NCI-H2227 (cell line): ENCODE measurements at regions not wholly inside any gene's neighbourhood (a gene's known extent, or its start where the extent isn't known, plus 50 kb on each side); places are given as distances from the start of the nearest gene placed in this dataset.
"Not testable (repeated sequence)": the region's sequence is repeated elsewhere in the genome, so short reads cannot be mapped to it uniquely, and the experiment has no call there.

Source experiments
- DNase-seq: peaks from one replicate; lab custom pipeline; 2025; ENCODE audit not compliant: unreplicated experiment; lab: John Stamatoyannopoulos, UW

DNA sequence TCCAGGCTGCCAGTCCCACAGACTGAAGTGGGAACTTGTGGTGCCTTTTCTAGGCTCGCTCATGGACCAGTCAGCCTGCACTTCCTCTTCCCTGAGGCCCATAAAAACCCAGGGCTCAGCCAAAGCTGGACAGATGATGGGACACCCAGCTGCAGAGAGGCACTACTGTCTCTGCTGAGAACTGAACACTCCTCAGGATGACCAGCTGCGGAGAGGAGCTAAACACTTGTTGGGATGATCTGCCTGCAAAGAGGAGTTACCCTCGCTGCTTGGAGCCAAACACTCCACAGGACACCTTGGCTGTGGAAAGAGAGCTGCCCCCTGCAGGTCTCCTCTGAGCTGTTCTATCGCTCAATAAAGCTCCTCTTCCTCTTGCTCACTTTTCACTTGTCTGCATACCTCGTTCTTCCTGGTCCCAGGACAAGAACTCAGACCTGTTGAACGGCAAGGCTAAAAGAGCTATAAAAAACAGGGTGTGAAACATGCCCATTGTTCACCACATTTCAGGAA is 465.5 kb downstream of the GUCY1A2 start:
- no peak for DNase-seq

DNA sequence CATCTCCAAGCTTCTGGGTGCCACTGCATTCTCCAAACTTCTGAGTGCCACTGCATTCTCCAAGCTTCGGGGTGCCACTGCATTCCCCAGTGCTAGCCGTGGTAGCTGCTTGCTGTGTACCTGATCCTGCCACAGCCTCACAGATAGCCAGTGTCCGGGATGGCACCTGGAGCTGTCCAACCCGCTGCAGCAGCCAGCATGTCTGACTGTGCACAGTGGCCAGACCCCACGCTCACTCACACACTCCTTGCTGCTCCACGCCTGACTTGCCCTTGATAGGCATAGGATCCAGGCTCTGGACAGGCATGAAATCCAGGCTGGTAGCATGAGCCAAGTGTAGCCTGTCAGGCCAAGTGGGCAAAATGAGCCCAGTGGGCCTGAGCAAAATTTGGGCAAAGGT is 465.0 kb downstream of the GUCY1A2 start:
- DNase-seq = no peak

DNA sequence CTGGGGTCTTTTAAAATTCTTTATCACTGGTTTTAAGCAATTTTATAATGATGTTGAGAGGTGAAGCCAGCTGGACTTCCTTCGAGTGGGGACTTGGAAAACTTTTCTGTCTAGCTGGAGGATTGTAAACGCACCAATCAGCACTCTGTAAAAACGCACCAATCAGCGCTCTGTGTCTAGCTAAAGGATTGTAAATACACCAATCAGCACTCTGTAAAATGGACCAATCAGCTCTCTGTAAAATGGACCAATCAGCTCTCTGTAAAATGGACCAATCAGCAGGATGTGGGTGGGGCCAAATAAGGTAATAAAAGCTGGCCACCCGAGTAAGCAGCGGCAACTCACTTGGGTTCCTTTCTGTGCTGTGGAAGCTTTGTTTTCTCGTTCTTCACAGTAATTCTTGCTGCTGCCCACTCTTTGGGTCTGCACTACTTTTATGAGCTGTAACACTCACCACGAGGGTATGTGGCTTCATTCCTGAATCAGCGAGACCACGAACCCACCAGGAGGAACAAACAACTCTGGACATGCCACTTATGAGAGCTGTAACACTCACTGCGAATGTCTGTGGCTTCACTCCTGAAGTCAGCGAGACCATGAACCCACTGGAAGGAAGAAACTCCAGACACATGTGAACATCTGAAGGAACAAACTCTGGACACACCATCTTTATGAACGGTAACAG is 462.6 kb downstream of the GUCY1A2 start:
- DNase-seq = not testable (repeated sequence)

GRCh38 chr11:106565326-106565725 is 452.9 kb downstream of the GUCY1A2 start:
- DNase-seq = no peak

DNA sequence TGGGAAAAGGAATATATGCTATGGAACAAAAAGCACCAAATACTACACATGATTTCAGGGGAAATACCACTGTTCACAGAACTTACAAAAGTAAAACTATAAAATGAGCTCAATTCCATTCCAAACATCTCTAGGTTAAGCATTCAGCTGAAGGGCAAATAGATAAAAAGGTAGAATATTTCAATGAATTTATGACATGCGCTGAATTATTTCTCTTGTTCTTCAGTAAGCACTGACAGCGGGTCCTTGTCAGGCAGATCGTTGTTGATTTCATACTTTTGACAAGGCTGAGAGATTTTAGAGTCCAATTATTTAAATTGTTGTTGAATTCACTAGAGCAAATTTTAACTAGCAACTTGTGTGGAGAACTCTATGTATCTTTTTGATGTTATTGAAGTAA is 449.6 kb downstream of the GUCY1A2 start:
- no peak for DNase-seq

- DNase-seq = not testable (repeated sequence)
Measured at GRCh38 chr11:106577384-106577783, 440.9 kb downstream of the GUCY1A2 start.

DNA sequence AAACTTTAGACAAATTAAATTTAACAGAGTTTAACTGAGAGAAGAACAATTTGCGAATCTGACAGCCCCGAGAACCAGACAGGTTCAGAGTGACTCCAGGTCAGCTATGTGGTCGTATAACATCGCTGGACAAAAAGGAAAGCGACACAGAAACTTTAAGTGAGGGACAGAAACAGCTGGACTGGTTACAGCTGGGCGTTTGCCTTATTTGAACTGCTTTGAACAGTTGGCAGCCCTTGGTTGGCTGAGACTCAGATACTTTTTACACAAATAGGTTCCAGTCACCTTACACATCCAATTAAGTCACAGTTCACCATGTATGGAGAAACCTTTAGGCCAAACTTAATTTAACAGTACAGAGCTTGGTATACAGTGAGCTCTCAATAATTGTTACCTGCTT is 436.9 kb downstream of the GUCY1A2 start:
- no peak for DNase-seq

GRCh38 chr11:106585061-106585460 is 433.2 kb downstream of the GUCY1A2 start:
- no peak for DNase-seq

- no peak for DNase-seq
Measured at GRCh38 chr11:106594751-106595351, 423.4 kb downstream of the GUCY1A2 start.

- DNase-seq = no peak
Measured at GRCh38 chr11:106601684-106602297, 416.5 kb downstream of the GUCY1A2 start.

GRCh38 chr11:106608677-106609076 is 409.6 kb downstream of the GUCY1A2 start:
- no peak for DNase-seq

DNA sequence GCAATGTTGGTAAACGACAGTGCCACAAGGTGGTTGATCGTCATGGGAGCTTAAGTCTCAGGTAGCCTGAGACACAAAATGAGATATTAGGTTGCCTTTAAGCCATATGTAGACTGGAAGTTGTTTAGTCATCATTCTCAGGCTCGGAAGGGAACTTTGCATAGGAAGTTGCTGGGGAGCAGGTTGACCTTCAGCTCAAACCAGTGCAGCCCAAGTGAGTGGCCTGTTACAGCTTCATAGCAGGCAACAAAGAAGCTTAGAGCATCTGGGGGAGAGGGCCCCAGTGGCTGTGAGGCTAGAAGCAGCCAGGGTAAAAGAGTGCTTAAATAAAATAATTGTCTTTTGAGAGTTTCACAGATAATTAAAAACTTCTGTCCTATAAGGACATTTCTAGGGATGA is 404.0 kb downstream of the GUCY1A2 start:
- no peak for DNase-seq

DNA sequence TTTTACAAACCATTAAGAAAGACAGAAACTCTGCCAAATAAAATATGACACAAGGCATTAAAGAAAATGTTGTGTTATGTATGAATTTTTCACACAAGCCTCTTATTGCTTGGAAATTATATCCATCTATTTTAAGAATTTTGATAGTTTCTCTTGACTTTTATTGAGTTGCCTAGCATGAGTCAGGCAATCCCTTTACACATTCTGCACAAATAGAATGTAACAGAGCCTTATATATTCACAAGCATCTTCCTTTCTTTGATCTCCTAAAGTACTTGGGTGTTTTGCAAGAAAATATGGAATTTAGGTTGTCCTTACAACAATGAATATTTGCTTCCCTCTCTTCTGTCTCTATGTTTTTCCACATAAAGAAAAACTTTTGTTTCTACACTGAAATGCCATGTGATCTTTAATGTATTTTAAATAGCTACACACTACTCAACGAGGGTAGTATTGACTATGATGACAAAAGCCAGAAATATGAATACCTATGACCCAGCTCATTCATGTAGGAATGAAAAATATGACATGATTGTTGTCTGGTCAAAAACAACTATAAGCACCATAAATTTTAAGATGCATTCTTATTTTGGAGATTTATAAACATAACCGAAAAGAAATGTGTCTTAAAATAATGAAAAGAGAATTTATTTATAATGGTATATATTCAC is 398.8 kb downstream of the GUCY1A2 start:
- no peak for DNase-seq

DNA sequence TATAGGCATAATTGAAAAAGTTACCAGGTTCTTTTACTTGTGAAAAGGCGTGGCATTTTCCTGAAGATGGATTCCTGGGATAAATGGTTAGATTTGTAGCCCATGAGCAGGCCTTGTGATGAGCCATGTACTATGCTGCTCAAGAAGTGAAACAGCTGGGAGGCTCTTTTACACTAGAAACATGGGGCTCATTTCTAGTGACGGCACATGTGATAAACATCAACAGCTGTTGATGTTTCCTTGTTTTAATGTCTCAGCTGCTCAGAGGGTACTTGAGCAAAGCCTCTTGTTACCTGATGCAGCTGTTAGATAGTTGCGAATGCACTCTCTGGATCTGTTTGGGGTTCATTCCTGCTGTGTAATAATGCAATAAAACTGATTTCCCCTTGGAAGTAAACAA is 396.8 kb downstream of the GUCY1A2 start:
- no peak for DNase-seq
